HCT116 (cell line): ENCODE measurements at regions not wholly inside any gene's neighbourhood (a gene's known extent, or its start where the extent isn't known, plus 50 kb on each side); places are given as distances from the start of the nearest gene placed in this dataset.

Experiments used
- EZH2 ChIP-seq: fragments of 200-600 bp; sonication (generic); IDR thresholded peaks from 2 replicates; pipeline ENCODE4 v1.6.1; 2017; ENCODE audit warnings: antibody characterized with exemption, mixed run types
- POLR2A ChIP-seq: IDR thresholded peaks from 2 replicates; pipeline ENCODE4 v1.7.0; 2011; ENCODE audit warnings: borderline replicate concordance; ENCODE audit not compliant: insufficient read depth, insufficient read length; ENCODE audit errors: extremely low read depth
- RAD21 ChIP-seq: IDR thresholded peaks from 2 replicates; pipeline ENCODE4 v1.6.1; 2012; ENCODE audit warnings: low read depth, mild to moderate bottlenecking
- REST ChIP-seq: IDR thresholded peaks from 2 replicates; pipeline ENCODE4 v1.6.1; 2012; ENCODE audit warnings: low read depth
- YY1 ChIP-seq: IDR thresholded peaks from 2 replicates; pipeline ENCODE4 v1.6.1; 2011; ENCODE audit warnings: low read length, low read depth, moderate library complexity, mild to moderate bottlenecking; ENCODE audit not compliant: insufficient replicate concordance; ENCODE audit errors: extremely low read depth
- TF ChIP-seq, protein P1 (sequence below), 3 experiments: fragments of 200-600 bp in 1 of 3; sonication (generic) in 1 of 3; IDR thresholded peaks in 2 of 3; conservative IDR thresholded peaks in 1 of 3; 2 replicates each; pipeline ENCODE4 v1.5.1; 2012 to 2017; ENCODE audit warnings: low read depth in 2 of 3, low read length in 2 of 3, antibody characterized with exemption in 1 of 3, borderline replicate concordance in 1 of 3, control low read depth in 1 of 3, mild to moderate bottlenecking in 1 of 3, mixed read lengths in 1 of 3, mixed run types in 1 of 3, moderate library complexity in 1 of 3; ENCODE audit not compliant: insufficient read depth in 1 of 3

DNA sequence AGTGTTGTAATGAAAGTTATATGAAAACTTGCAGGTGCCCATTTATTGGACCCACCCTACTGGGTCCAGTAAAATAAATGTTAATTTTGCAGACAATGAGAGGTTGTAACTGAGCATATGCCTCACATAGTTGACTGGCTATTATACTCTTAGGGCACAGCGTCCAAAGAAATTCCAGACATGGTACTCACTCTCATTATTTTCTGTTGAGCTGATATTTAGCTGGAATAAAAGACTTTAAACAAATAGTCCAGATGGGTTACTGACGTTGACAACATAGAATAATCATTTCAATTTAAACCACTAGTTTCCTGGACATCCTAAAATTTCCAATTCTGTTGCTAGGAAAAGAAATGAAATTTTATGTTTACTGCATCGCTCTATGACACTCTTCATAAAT is 174.5 kb downstream of the ZNF365 start:
- TF ChIP-seq YY1: no peak
- TF ChIP-seq, protein P1, sequence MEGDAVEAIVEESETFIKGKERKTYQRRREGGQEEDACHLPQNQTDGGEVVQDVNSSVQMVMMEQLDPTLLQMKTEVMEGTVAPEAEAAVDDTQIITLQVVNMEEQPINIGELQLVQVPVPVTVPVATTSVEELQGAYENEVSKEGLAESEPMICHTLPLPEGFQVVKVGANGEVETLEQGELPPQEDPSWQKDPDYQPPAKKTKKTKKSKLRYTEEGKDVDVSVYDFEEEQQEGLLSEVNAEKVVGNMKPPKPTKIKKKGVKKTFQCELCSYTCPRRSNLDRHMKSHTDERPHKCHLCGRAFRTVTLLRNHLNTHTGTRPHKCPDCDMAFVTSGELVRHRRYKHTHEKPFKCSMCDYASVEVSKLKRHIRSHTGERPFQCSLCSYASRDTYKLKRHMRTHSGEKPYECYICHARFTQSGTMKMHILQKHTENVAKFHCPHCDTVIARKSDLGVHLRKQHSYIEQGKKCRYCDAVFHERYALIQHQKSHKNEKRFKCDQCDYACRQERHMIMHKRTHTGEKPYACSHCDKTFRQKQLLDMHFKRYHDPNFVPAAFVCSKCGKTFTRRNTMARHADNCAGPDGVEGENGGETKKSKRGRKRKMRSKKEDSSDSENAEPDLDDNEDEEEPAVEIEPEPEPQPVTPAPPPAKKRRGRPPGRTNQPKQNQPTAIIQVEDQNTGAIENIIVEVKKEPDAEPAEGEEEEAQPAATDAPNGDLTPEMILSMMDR (IDR thresholded peaks at IDR 0.05 in 2 of 3, conservative IDR thresholded peaks at IDR 0.05 in 1 of 3; ENCODE audit: borderline replicate concordance in 1 of 3, insufficient read depth in 1 of 3, low read depth in 2 of 3, low read length in 2 of 3): no peak
- TF ChIP-seq POLR2A: no peak
- no peak for TF ChIP-seq REST
- no peak for TF ChIP-seq EZH2
- no peak for TF ChIP-seq RAD21
